Activated CD8-positive, alpha-beta memory T cell treated with anti-CD3 and anti-CD28 coated beads, Interleukin-2, amount 50 U/mL, for 24 hours (primary cell): ENCODE measurements at regions not wholly inside any gene's neighbourhood (a gene's known extent, or its start where the extent isn't known, plus 50 kb on each side); places are given as distances from the start of the nearest gene placed in this dataset.

Experiments used
- DNase-seq: peaks from one replicate; pipeline ENCODE4 v3.0.0-alpha.2; 2020; ENCODE audit errors: extremely low read depth

- no peak for DNase-seq
Measured at GRCh38 chr15:60093273-60094067, 89.4 kb downstream of the FOXB1 start.

GRCh38 chr15:60095711-60096110 is 91.6 kb downstream of the FOXB1 start:
- DNase-seq: no peak

- no peak for DNase-seq
Measured at GRCh38 chr15:60096157-60096556, 92.0 kb downstream of the FOXB1 start.

- DNase-seq: no peak
Measured at GRCh38 chr15:60101416-60101815, 97.3 kb downstream of the FOXB1 start.

GRCh38 chr15:60102748-60103147 is 98.6 kb downstream of the FOXB1 start:
- no peak for DNase-seq

- no peak for DNase-seq
Measured at GRCh38 chr15:60110909-60111308, 106.8 kb downstream of the FOXB1 start.

- DNase-seq: no peak
Measured at GRCh38 chr15:60115579-60116380, 111.7 kb downstream of the FOXB1 start.

GRCh38 chr15:60116456-60117089 is 112.5 kb downstream of the FOXB1 start:
- no peak for DNase-seq

GRCh38 chr15:60118146-60118545 is 114.0 kb downstream of the FOXB1 start:
- no peak for DNase-seq

- DNase-seq: no peak
Measured at GRCh38 chr15:60118626-60119025, 114.5 kb downstream of the FOXB1 start.

GRCh38 chr15:60119101-60119500 is 115.0 kb downstream of the FOXB1 start:
- no peak for DNase-seq

- DNase-seq: no peak
Measured at GRCh38 chr15:60120100-60120499, 116.0 kb downstream of the FOXB1 start.

GRCh38 chr15:60121845-60122244 is 117.7 kb downstream of the FOXB1 start:
- no peak for DNase-seq

GRCh38 chr15:60122691-60123090 is 118.6 kb downstream of the FOXB1 start:
- DNase-seq: no peak

- no peak for DNase-seq
Measured at GRCh38 chr15:60124460-60125070, 120.5 kb downstream of the FOXB1 start.

GRCh38 chr15:60125334-60125733 is 121.2 kb downstream of the FOXB1 start:
- no peak for DNase-seq

GRCh38 chr15:60126200-60126599 is 122.1 kb downstream of the FOXB1 start:
- DNase-seq: no peak

GRCh38 chr15:60126661-60127060 is 122.5 kb downstream of the FOXB1 start:
- DNase-seq: no peak

- DNase-seq: no peak
Measured at GRCh38 chr15:60128000-60128376, 123.9 kb downstream of the FOXB1 start.

- DNase-seq: no peak
Measured at GRCh38 chr15:60128710-60129109, 124.6 kb downstream of the FOXB1 start.

- no peak for DNase-seq
Measured at GRCh38 chr15:60130398-60130797, 126.3 kb downstream of the FOXB1 start.

GRCh38 chr15:60130821-60131220 is 126.7 kb downstream of the FOXB1 start:
- no peak for DNase-seq
